PC-9 (cell line): ENCODE measurements at regions not wholly inside any gene's neighbourhood (a gene's known extent, or its start where the extent isn't known, plus 50 kb on each side); places are given as distances from the start of the nearest gene placed in this dataset.

Experiments
- BruUV-seq: library from RNA; stranded (reverse); fragments of 400-500 nt; replicated peaks from 2 replicates; lab custom pipeline; 2021; lab: Mats Ljungman, UMichigan
- CTCF ChIA-PET: fragments of 300-600 bp; sonication (Branson Sonifier 250); formaldehyde crosslinking; loops from one replicate; lab custom pipeline; 2022; ENCODE audit warnings: antibody characterized with exemption; lab: Charles Lee
- POLR2A ChIA-PET: fragments of 300-600 bp; sonication (Branson Sonifier 250); formaldehyde crosslinking; loops from one replicate; lab custom pipeline; 2022; ENCODE audit warnings: antibody characterized with exemption; ENCODE audit not compliant: unreplicated experiment; lab: Charles Lee
- DNase-seq, 2 experiments: peaks; one replicate each; pipeline versions ENCODE4 v3.0.0 to v3.0.0-alpha.2; 2015 to 2022; ENCODE audit warnings: mixed read lengths in 1 of 2
- H2AFZ ChIP-seq: fragments of 200-600 bp; sonication (generic); 2 replicates; pipeline ENCODE4 v1.8.1; 2017; ENCODE audit warnings: antibody characterized with exemption
- H3F3A ChIP-seq: fragments of 200-600 bp; sonication (generic); 2 replicates; pipeline ENCODE4 v1.8.1; 2017; ENCODE audit warnings: antibody characterized with exemption, mild to moderate bottlenecking, low read depth; ENCODE audit not compliant: insufficient read depth
- H3K27ac ChIP-seq: fragments of 200-600 bp; sonication (generic); 2 replicates; pipeline ENCODE4 v1.6.1; 2016; ENCODE audit warnings: mixed run types
- H3K27me3 ChIP-seq: fragments of 200-600 bp; sonication (generic); 2 replicates; pipeline ENCODE4 v1.6.1; 2016; ENCODE audit warnings: low read depth, mixed run types; ENCODE audit not compliant: insufficient read depth
- H3K36me3 ChIP-seq: fragments of 200-600 bp; sonication (generic); 2 replicates; pipeline ENCODE4 v1.6.1; 2016; ENCODE audit warnings: low read depth, mixed run types
- H3K4me1 ChIP-seq: fragments of 200-600 bp; sonication (generic); replicated peaks from 2 replicates; pipeline ENCODE4 v1.6.1; 2016; ENCODE audit warnings: mixed run types; ENCODE audit not compliant: insufficient read depth
- H3K4me2 ChIP-seq: fragments of 200-600 bp; sonication (generic); 2 replicates; pipeline ENCODE4 v1.6.1; 2017; ENCODE audit warnings: mixed run types
- H3K4me3 ChIP-seq: fragments of 200-600 bp; sonication (generic); 2 replicates; pipeline ENCODE4 v1.6.1; 2016; ENCODE audit warnings: mixed run types
- H3K79me2 ChIP-seq: fragments of 200-600 bp; sonication (generic); 2 replicates; pipeline ENCODE4 v1.6.1; 2017; ENCODE audit warnings: low read depth, mixed run types
- H3K9me2 ChIP-seq: fragments of 200-600 bp; sonication (generic); 2 replicates; pipeline ENCODE4 v1.8.1; 2017; ENCODE audit warnings: mild to moderate bottlenecking; ENCODE audit not compliant: insufficient read depth
- H3K9me3 ChIP-seq: fragments of 200-600 bp; sonication (generic); 2 replicates; pipeline ENCODE4 v1.8.1; 2016; ENCODE audit warnings: low read depth; ENCODE audit not compliant: insufficient read depth
- H4K20me1 ChIP-seq: fragments of 200-600 bp; sonication (generic); 2 replicates; pipeline ENCODE4 v1.8.1; 2017; ENCODE audit not compliant: insufficient read depth
- EZH2 ChIP-seq: fragments of 200-600 bp; sonication (generic); IDR thresholded peaks from 2 replicates; pipeline ENCODE4 v1.8.0; 2017; ENCODE audit warnings: antibody characterized with exemption, low read depth
- intact Hi-C: fragments of 100-400 bp; cut with micrococcal nuclease; formaldehyde crosslinking; loops from one replicate; pipeline ENCODE4 v1.10.0; 2022; ENCODE audit not compliant: unreplicated experiment
- TF ChIP-seq, protein P1 (sequence below): fragments of 200-600 bp; sonication (generic); conservative IDR thresholded peaks from 2 replicates; pipeline ENCODE4 v1.6.1; 2017; ENCODE audit warnings: mixed run types, antibody characterized with exemption, mild to moderate bottlenecking, moderate library complexity

DNA sequence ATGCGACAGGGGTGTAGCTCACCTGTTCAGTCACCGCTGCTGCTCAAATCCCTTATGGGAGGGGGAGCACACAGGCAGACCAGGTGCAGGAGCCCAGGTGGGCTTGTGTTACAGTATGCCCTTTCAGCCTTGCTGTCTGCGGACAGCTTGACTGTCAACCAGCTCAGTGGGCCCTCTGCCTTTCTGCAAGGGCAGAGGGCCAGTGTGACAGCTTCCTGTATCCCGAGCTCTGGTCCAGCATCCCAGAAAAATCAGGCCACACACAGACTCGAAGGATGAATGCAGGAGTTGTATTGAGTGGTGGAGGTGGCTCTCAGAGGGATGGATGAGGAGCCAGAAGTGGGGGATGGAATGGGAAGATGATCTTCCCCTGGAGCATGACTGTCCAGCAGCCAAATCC lies 172.2 kb downstream of the C5orf15 start:
- H3K27me3 ChIP-seq, result no peaks in the 10 kb centered on the region
- no peak overlapping the region for H3K4me3 ChIP-seq
- H3K79me2 ChIP-seq, result no peaks in the 10 kb centered on the region
- no peak for TF ChIP-seq EZH2
- TF ChIP-seq, protein P1, sequence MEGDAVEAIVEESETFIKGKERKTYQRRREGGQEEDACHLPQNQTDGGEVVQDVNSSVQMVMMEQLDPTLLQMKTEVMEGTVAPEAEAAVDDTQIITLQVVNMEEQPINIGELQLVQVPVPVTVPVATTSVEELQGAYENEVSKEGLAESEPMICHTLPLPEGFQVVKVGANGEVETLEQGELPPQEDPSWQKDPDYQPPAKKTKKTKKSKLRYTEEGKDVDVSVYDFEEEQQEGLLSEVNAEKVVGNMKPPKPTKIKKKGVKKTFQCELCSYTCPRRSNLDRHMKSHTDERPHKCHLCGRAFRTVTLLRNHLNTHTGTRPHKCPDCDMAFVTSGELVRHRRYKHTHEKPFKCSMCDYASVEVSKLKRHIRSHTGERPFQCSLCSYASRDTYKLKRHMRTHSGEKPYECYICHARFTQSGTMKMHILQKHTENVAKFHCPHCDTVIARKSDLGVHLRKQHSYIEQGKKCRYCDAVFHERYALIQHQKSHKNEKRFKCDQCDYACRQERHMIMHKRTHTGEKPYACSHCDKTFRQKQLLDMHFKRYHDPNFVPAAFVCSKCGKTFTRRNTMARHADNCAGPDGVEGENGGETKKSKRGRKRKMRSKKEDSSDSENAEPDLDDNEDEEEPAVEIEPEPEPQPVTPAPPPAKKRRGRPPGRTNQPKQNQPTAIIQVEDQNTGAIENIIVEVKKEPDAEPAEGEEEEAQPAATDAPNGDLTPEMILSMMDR, result no peak
- intact Hi-C loops, result no loop called here
- DNase-seq, result no peak
- H3K36me3 ChIP-seq, result no peaks in the 10 kb centered on the region
- H3K4me2 ChIP-seq, result no peak overlapping the region
- H3F3A ChIP-seq, result no peaks in the 10 kb centered on the region
- no peaks in the 10 kb centered on the region for H4K20me1 ChIP-seq
- H3K4me1 ChIP-seq, result peaks cover 10% of the 10 kb centered on the region
- no peak overlapping the region for H3K27ac ChIP-seq
- no peak overlapping the region for H2AFZ ChIP-seq
- no peaks in the 10 kb centered on the region for H3K9me3 ChIP-seq
- ChIA-PET POLR2A (no interaction called here), CTCF (no interaction called here)
- H3K9me2 ChIP-seq, result no peaks in the 10 kb centered on the region
- no TSS peak for BruUV-seq

DNA sequence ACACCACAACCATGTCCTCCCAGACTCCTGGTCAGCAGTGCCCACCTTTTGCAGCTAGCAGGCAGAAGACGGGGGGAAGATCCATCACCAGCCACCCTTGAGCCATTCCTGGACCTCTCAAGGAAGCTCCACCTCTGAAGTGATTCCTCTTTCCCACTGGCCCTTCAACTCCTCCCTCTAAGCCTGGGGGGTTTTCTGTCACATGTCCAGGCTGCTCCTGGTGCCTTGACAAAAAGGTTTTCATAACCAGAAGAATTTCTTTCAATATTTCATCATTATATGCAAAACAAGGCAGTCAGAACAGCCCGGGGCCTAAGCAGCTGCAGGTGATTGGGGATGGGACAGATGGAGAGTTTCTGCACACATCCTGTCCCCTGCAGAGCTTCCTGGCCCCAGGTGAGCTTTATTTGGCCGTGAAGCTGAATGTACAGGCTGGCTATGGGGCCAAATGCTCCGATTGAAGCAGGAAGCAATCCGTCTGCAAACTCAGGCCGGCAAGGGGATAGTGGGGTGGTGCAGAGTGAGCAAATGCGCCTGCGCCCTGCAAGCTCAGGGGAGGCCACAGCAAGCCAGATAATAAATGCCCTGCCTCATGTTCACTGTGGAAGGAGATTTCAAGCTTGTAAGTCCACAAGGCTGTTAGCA lies 173.5 kb downstream of the C5orf15 start:
- H3K27ac ChIP-seq, result no peak overlapping the region
- TF ChIP-seq EZH2, result no peak
- TF ChIP-seq, protein P1, result no peak
- peaks cover 10% of the 10 kb centered on the region for H3K4me1 ChIP-seq
- no peak for DNase-seq
- H3K4me2 ChIP-seq, result no peak overlapping the region
- H3K36me3 ChIP-seq, result no peaks in the 10 kb centered on the region
- no peaks in the 10 kb centered on the region for H4K20me1 ChIP-seq
- H3K27me3 ChIP-seq, result no peaks in the 10 kb centered on the region
- H3K79me2 ChIP-seq, result no peaks in the 10 kb centered on the region
- H3K4me3 ChIP-seq, result no peak overlapping the region
- H3K9me2 ChIP-seq, result no peaks in the 10 kb centered on the region
- H3K9me3 ChIP-seq, result no peaks in the 10 kb centered on the region
- ChIA-PET POLR2A (no interaction called here), CTCF (no interaction called here)
- BruUV-seq, result no TSS peak
- no peaks in the 10 kb centered on the region for H3F3A ChIP-seq
- intact Hi-C loops, result no loop called here
- no peak overlapping the region for H2AFZ ChIP-seq

- TF ChIP-seq EZH2, result no peak
- TF ChIP-seq, protein P1, result no peak
- Histone ChIP-seq H4K20me1 (no peaks in the 10 kb centered on the region), H3K27me3 (no peaks in the 10 kb centered on the region), H3K27ac (no peak overlapping the region), H3F3A (no peaks in the 10 kb centered on the region), H2AFZ (no peak overlapping the region), H3K9me3 (no peaks in the 10 kb centered on the region), H3K9me2 (no peaks in the 10 kb centered on the region), H3K4me3 (no peak overlapping the region), H3K4me1 (peaks cover 10% of the 10 kb centered on the region), H3K36me3 (no peaks in the 10 kb centered on the region), H3K4me2 (no peak overlapping the region), H3K79me2 (no peaks in the 10 kb centered on the region)
- intact Hi-C loops, result no loop called here
- ChIA-PET CTCF (no interaction called here), POLR2A (no interaction called here)
- DNase-seq, result no peak
- no TSS peak for BruUV-seq
Measured at GRCh38 chr5:133793756-133794465, 174.5 kb downstream of the C5orf15 start.
